GM18505 (cell line): ENCODE measurements at regions not wholly inside any gene's neighbourhood (a gene's known extent, or its start where the extent isn't known, plus 50 kb on each side); places are given as distances from the start of the nearest gene placed in this dataset.
"Not testable (repeated sequence)": the region's sequence is repeated elsewhere in the genome, so short reads cannot be mapped to it uniquely, and the experiment has no call there.

ENCODE experiments used
- ATAC-seq: cut with Tn5 transposase; IDR thresholded peaks from one replicate; pipeline ENCODE4 v1.9.1; 2021; ENCODE audit not compliant: unreplicated experiment
- POLR2A ChIP-seq: IDR thresholded peaks from 4 replicates; pipeline ENCODE4 v1.6.1; 2011; ENCODE audit warnings: borderline replicate concordance; ENCODE audit not compliant: insufficient read depth, insufficient read length; ENCODE audit errors: extremely low read depth

GRCh38 chr13:90702050-90702449, 645.4 kb upstream of the MIR17HG start:
- no peak for ATAC-seq
- TF ChIP-seq POLR2A: no peak

GRCh38 chr13:90706631-90707030, 640.9 kb upstream of the MIR17HG start:
- no peak for ATAC-seq

GRCh38 chr13:90708128-90708527, 639.4 kb upstream of the MIR17HG start:
- ATAC-seq: no peak

More at GRCh38 chr13:90706631-90707030, 640.9 kb upstream of the MIR17HG start:
- TF ChIP-seq POLR2A: no peak

GRCh38 chr13:90709319-90709718, 638.2 kb upstream of the MIR17HG start:
- no peak for ATAC-seq
- no peak for TF ChIP-seq POLR2A

More at GRCh38 chr13:90708128-90708527, 639.4 kb upstream of the MIR17HG start:
- no peak for TF ChIP-seq POLR2A

GRCh38 chr13:90710164-90710759, 637.2 kb upstream of the MIR17HG start:
- no peak for TF ChIP-seq POLR2A
- no peak for ATAC-seq

- TF ChIP-seq POLR2A: no peak
- no peak for ATAC-seq
Observed at GRCh38 chr13:90713441-90714133, 633.9 kb upstream of the MIR17HG start.

GRCh38 chr13:90715485-90715884, 632.0 kb upstream of the MIR17HG start:
- ATAC-seq: no peak
- no peak for TF ChIP-seq POLR2A

- ATAC-seq: no peak
- no peak for TF ChIP-seq POLR2A
Observed at GRCh38 chr13:90717451-90717936, 630.0 kb upstream of the MIR17HG start.

- TF ChIP-seq POLR2A: no peak
- no peak for ATAC-seq
Observed at GRCh38 chr13:90719461-90719860, 628.0 kb upstream of the MIR17HG start.

GRCh38 chr13:90721937-90722336, 625.5 kb upstream of the MIR17HG start:
- TF ChIP-seq POLR2A: no peak
- ATAC-seq: no peak

GRCh38 chr13:90723381-90723780, 624.1 kb upstream of the MIR17HG start:
- no peak for ATAC-seq
- TF ChIP-seq POLR2A: no peak

GRCh38 chr13:90726375-90726774, 621.1 kb upstream of the MIR17HG start:
- no peak for TF ChIP-seq POLR2A
- ATAC-seq: no peak

- no peak for TF ChIP-seq POLR2A
Observed at GRCh38 chr13:90732049-90732448, 615.4 kb upstream of the MIR17HG start.

GRCh38 chr13:90734497-90734896, 613.0 kb upstream of the MIR17HG start:
- not testable (repeated sequence) for ATAC-seq

More at GRCh38 chr13:90732049-90732448, 615.4 kb upstream of the MIR17HG start:
- ATAC-seq: no peak
